GM19372 (cell line): ENCODE measurements at regions not wholly inside any gene's neighbourhood (a gene's known extent, or its start where the extent isn't known, plus 50 kb on each side); places are given as distances from the start of the nearest gene placed in this dataset.

Experiments
- ATAC-seq: cut with Tn5 transposase; IDR thresholded peaks from one replicate; pipeline ENCODE4 v1.9.1; 2021; ENCODE audit warnings: mild to moderate bottlenecking, low read depth, moderate library complexity; ENCODE audit not compliant: unreplicated experiment

GRCh38 chr1:75074831-75075395 is 59.3 kb upstream of the LHX8 start:
- no peak for ATAC-seq

- no peak for ATAC-seq
Measured at GRCh38 chr1:75079538-75080290, 54.5 kb upstream of the LHX8 start.

- no peak for ATAC-seq
Measured at GRCh38 chr1:75083223-75083622, 51.0 kb upstream of the LHX8 start.

DNA sequence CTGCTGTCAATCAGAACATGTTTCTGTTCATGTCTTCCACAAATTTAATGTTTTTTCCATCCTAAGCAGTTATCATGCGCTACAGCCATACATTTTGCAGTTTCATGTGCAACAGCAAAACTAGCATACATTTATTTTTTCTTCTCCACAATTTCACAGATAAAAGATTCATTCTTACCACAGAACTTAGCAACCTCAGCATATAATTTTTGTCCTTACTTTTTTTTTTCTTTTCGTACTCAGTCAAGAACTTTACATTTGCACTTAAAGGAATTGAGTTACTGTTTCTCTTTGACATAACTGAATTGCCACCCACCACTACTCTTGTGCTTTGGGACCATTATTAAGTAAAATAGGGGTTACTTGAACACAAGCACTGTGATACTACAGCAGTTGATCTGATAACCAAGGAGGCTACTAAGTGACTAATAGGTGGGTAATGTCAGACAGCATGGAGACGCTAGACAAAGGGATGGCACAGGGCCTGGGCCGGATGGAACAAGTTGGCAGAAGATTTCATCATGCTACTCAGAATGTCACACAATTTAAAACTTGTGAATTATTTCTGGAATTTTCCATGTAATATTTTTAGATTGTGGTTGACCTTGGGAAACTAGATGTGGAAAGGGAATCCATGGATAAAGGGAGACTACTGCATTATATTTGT is 50.2 kb upstream of the LHX8 start:
- no peak for ATAC-seq
